ENCODE measurements at regions not wholly inside any gene's neighbourhood (a gene's known extent, or its start where the extent isn't known, plus 50 kb on each side); places are given as distances from the start of the nearest gene placed in this dataset.

DNA sequence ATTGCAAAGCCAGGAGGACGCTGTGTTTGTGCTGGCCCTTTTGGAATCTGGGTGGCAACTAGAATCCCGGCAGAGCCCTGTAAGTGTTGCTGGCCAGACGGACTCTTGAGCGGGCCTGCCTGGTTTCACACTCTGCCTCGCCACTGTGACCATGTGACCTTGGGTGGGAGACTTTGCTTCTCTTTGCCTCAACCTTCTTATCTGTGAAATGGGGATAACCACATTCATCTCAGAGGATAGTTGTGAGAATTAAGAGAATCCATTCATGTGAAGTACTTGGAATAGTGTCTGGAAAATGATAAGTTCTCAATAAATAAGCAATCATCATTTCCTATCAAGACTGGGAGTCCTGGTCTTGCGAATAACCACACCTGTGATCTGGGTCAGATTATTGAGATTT lies 105.6 kb downstream of the LIPG start:
- DNase-seq (ENCODE audit: low spot score): no peak
- intact Hi-C loops (cut with DNase I): loop anchor here (10.0 kb wide), 1 partner anchor 57 kb away; no protein-coding TSS in a partner anchor

DNA sequence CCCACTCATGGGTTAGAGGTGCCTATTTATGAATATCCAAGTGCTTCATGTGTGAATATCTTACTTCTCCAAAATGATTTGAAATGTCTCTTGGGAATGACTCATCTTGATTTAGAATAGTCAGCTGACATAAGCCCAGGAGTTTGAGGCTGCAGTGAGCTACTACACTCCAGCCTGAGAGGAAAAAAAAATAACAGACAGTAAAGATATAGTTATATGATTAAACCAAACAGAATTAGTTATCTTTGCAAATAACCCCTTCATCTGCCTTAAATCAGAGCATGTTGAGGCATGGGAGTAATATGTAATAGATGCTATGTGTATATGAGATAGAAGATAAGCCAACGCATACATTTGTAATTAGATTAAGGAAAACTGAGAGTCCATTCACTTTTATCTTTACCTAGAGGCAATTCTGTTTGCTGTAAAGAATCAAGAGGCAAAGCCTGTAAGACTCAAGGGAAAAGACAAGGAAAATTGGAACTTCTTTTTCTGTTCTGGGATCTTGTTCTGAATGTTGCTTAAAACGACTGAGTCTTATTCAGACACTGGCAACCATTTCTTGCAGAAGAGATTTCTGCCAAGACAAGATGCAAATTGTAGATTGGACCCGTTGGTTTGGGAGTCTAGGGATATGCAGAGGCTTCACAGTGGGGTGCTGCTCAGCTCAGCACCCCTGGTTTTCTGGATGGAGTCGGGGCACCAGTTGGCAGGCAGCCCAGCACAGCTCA lies 104.4 kb downstream of the LIPG start:
- DNase-seq (ENCODE audit: low spot score): no peak
- intact Hi-C loops (cut with DNase I): loop anchor here (10.0 kb wide), 1 partner anchor 59 kb away; no protein-coding TSS in a partner anchor

DNA sequence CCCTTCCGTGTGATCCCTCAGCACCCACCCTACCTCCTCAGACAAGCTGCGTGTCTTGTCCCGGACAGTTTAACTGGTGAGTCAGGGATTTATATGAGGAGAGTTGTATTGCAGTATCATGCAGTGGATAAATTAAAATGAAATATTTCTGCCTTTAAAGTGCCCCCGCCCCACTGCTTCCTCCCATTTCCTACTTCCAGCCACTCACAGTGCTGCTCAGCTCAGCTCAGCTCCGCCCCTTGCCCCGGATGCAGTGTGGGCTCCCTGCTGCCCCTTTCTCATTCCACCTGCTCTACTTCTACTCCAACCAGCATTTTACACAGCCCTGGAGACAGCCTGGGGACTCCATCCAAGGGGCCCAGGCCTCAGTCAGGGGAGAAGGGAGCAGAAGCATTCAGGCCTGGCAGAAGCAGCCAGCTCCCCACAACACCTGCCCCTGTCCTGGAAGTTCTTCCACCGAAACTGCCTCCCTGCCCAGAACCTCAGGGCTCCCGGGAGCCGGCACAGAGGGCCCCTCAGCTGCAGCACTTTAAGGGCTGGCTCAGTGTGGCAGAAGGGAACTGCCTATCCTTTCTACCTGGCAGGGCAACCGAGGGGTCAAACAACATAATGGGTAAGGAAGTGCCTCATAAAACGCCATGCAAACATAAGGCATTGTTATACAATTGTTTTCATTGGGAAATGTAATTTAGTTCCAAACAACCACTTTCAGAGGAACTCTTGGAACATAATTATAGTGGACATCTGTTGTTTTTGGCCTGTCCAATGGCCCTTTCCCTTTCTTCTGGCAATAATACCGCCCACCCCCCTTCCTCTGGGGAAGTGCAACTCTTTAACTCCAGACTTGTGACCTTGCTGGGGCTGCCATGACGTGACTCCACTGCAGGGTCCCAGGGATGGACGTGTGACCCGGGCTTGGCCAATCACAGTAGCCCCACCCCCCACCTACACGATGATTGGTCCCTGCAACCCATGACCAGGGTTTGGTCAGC lies 102.3 kb downstream of the LIPG start:
- intact Hi-C loops (cut with DNase I): loop anchor here (10.0 kb wide), 1 partner anchor 61 kb away; no protein-coding TSS in a partner anchor
- DNase-seq (ENCODE audit: low spot score): no peak

DNA sequence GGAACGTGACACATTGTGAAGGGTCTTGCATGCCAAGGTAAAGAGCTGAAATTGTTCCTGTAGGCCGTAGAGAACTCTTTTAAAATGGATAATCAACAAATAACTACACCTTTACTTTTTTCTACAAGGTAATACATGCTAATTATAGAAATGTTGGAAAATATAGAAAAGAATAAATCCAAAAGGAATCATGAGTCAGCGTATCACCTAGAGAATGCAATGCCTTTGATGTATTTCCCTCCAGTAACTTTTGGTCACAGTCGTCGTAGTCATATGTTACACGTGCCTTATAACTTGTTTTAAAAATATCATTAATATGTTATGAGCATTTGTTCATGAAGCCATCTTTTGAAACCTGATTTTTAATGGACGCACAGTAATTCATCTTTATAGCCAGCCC lies 100.6 kb downstream of the LIPG start:
- intact Hi-C loops (cut with DNase I): loop anchor here (10.0 kb wide), 1 partner anchor 62 kb away; no protein-coding TSS in a partner anchor

DNA sequence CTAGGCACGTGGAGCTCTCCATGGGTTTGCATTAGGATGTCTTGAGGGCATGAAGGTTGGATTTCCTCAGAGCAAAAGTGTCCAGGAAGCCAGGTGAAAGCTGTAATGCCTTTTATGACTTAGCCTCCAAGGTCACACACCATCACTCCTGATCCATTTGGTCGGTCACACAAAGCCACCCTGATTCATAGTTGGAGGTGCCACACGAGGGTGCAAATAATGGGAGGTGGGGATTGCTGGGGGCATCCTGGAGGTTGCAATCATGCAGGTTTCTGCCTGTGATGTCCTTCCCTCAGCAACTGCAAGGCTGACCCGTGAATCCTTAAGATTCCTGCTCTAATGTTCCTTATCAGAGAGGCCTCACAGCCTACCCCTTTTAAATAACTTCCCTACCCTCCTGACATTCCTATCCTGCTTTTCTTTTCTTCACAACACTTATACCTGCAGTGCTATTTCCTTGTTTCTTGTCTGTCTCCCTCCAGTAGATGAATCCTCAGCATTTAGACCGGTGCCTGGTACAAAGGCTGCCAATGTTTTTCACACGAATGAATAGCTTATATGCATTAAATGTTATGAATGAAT lies 97.1 kb downstream of the LIPG start:
- intact Hi-C loops (cut with DNase I): no loop called here

More for the DNA sequence above, 100.6 kb downstream of the LIPG start:
- DNase-seq (ENCODE audit: low spot score): no peak

DNA sequence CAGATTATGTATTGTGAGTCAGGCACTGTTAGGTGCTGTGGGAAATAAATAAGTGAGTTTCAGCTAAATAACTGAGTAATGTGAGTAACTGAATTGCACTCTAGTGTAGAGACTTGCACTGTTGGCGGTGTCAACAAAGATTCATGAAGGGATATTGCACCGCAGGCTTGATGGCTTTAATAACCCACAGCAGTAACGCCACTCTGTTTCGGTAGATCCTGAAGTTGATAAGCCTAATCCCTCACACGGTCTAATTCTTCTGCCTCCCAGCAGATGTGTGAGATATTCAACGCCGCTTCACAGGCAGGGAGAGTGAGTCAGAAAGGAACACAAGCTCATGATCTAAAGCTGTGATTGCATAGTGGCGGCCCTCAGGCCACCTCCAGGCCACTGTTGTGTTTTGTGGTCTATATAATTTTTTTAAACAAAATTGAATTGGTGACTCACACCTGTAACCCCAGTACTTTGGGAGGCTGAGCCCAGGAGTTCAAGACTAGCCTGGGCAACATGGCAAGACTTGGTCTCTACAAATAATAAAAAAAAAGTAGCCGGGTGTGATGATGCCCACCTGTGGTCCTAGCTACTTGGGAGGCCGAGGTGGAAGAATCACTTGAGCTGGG lies 94.3 kb downstream of the LIPG start:
- no peak for DNase-seq (ENCODE audit: low spot score)
- intact Hi-C loops (cut with DNase I): no loop called here

More for the DNA sequence above, 97.1 kb downstream of the LIPG start:
- no peak for DNase-seq (ENCODE audit: low spot score)

DNA sequence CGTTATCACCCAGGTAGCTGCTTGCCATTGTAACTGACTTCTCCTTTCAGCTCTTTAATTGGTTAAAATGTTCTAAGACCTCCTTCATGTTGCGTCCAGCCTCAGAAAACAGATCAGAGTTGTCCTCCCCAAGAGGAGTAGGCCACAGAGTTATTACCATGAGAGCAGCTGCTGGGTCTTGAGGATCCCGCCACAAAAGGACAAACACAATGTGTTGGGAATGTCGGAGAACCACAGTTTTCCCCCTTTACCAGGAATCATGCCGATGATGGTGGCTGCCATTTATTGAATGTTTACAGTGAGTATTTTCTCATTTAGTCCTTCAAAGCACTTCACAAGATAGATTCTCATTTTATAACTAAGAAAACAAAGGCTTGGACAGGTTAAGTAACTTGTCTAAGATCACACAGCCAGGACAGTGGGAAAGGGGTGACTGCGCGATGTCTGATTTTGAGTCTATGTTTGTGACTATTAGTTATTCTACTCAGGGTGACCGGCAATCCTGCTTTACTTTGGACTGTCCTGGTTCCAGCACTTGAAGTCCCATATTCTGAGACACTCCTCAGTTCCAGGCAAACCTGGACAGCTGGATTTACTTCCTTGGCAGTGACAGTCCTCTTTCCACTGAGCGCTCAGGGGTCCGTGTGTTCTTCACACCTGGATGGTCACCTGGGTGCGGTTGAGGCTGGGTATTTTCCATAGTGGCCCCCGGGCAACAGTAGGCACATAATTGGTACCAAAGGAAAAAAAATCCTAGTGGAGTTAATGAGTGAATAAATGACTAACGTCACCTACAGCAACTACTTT lies 93.6 kb downstream of the LIPG start:
- no peak for DNase-seq (ENCODE audit: low spot score)
- intact Hi-C loops (cut with DNase I): no loop called here

DNA sequence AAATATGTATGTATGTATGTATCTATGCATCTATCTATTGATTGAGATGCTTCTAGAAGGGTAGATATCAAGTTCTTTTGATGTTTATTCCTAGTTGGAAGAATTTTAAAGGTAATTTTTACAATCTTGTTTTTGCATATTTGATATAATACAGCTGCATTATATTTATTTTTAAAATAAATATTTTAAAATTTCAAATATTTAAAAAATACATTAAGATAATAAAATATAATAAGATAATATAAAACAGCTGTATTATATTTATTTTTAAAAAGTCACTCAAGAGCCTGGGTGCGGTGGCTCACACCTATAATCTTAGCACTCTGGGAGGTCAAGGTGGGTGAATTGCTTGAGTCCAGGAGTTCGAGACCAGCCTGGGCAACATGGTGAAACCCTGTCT lies 92.5 kb downstream of the LIPG start:
- intact Hi-C loops (cut with DNase I): no loop called here
- DNase-seq (ENCODE audit: low spot score): no peak

DNA sequence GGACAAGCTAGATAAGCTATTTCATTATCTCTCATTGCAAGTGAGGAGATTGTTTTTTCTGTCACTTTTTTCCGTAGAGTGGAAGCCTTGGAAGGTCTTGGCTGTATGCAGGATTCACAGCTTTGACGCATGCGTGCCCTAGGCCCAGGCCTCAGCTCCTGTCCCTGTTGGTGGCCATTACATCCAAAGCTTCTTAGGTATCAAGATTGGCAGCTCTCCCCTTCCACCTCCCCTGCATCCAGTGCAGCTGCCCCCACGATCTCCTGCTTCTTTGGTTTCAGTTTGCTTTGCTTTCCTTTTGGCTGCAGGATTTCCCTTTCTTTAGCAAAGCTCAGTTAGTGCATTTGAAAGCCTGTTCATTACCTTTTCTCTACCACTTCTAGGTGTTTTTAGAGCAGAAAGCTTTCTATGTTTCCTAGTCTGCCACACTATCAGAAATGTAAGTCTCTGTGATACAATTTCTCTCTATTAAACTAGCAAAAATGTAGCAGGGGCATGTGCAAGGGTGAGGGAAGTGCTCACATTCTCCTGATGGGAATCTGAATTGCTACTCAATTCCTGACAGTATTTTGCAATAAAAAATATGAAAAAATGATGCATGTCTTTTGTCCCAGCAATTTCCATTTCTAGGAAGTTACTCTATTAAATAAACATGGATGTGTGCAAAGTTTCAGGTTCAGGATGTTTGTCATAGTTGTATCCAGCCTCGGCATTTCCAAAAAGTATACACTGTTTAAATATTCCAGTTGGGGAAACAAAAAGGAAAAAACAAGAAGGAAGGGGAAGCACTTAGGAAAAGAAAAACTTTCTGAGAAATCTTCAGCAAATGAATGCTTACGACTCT lies 91.2 kb downstream of the LIPG start:
- DNase-seq (ENCODE audit: low spot score): no peak
- intact Hi-C loops (cut with DNase I): no loop called here

DNA sequence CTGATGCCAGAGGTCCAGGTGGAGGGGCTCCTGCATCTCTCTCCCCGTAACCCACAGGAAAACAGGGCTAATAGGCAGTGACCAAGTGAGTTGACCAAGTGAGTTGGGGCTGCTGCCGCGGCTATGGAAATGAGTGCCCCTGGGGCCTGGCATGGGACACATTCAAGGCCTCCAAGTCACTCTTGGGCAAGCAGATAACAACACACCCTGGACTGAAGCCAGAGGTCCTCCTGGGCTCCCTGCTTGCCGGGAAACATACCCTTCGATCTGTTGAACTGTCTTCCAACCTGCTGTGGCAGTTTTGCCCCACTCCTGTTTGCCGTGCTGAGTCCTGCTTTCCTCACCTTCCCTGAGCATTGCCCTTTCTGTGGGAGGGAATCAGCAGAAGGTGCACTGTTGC lies 89.2 kb downstream of the LIPG start:
- intact Hi-C loops (cut with DNase I): no loop called here
- DNase-seq (ENCODE audit: low spot score): no peak

DNA sequence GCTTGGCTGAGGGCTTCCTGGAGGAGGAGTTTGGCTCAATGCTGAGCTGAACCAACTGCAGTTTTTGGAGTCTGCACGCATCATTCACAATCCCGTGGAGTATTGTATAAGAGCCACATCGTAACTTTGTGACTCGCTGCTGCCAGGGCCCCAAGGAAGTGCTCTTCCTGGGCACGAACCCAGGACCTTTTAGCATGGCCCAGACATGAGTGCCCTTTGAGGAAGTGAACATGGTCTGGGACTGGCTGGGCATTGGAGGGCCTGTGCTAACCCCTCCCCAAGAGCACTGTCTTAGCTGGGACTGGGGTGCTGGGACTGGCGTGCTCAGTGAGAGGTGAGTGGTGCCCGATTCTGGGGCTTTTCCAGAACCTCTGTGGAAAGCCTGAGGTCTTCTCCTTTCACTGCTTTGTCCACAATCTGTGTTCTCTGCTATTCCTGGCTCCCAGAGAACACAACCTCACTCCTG lies 88.6 kb downstream of the LIPG start:
- intact Hi-C loops (cut with DNase I): no loop called here
- DNase-seq (ENCODE audit: low spot score): no peak

DNA sequence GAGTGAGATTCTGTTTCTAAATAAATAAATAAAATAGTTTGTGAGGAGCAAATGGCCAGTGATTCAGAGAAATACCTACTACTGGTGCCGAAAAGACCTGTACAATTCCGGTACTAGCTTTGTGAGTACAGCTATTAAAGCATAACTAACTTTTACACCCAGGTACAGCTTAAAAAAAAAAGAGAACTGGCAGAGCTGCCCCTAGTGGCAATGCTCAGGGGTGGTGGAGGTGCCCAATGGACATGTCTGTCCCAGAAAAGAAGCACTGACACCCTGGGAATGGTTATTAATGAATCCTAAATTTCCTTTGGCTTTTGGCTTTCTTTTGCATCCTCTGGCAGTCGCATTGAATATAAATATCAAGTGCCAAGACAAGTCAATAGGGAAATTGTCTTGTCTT lies 87.0 kb downstream of the LIPG start:
- no peak for DNase-seq (ENCODE audit: low spot score)
- intact Hi-C loops (cut with DNase I): no loop called here

All from cardiac septum (tissue), 1 donor.